HUES6 (cell line): ENCODE measurements at regions not wholly inside any gene's neighbourhood (a gene's known extent, or its start where the extent isn't known, plus 50 kb on each side); places are given as distances from the start of the nearest gene placed in this dataset.

ENCODE experiments used
- H3K27ac ChIP-seq: 2 replicates; pipeline ENCODE4 v1.7.0; 2013; ENCODE audit warnings: low read depth, mild to moderate bottlenecking, low read length, inconsistent platforms
- H3K27me3 ChIP-seq: 2 replicates; pipeline ENCODE4 v1.6.1; 2013; ENCODE audit warnings: low read length; ENCODE audit not compliant: control insufficient read depth, insufficient read depth
- H3K36me3 ChIP-seq: 2 replicates; pipeline ENCODE4 v1.6.1; 2013; ENCODE audit warnings: low read length; ENCODE audit not compliant: control insufficient read depth, insufficient read depth
- H3K4me1 ChIP-seq: 2 replicates; pipeline ENCODE4 v1.6.1; 2013; ENCODE audit warnings: low read length; ENCODE audit not compliant: control insufficient read depth, insufficient read depth
- H3K4me3 ChIP-seq: 2 replicates; pipeline ENCODE4 v1.5.1; 2013; ENCODE audit warnings: low read depth, low read length
- H3K9ac ChIP-seq: one replicate; pipeline ENCODE4 v1.6.1; 2013; ENCODE audit warnings: mild to moderate bottlenecking, low read length
- H3K9me3 ChIP-seq: 2 replicates; pipeline ENCODE4 v1.6.1; 2013; ENCODE audit warnings: low read depth, low read length; ENCODE audit not compliant: control insufficient read depth, insufficient read depth

DNA sequence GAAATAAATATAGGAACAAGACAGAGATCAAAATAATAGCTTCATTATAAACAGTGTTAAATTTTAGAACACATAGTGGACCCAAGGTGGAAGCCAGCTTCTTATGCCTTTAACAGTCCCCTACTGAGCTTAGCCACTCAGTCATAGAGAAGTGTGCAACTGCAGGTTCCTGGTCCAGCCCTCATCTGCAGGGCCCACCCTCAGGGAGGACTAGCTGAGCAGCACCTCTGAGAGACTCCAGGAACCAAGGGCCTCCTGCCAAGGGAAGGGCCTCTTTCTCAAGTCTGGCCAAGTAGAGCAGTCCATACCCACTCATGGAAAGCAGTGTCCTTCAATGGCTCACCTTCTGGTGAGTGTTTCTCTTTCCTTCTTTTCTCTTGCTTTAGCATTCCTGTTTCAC is 173.7 kb upstream of the PRPS1L1 start:
- H3K4me3 ChIP-seq: no peak overlapping the region
- no peaks in the 10 kb centered on the region for H3K9me3 ChIP-seq
- no peaks in the 10 kb centered on the region for H3K4me1 ChIP-seq
- H3K27ac ChIP-seq: no peak overlapping the region
- H3K9ac ChIP-seq: no peak overlapping the region
- no peaks in the 10 kb centered on the region for H3K27me3 ChIP-seq
- H3K36me3 ChIP-seq: no peaks in the 10 kb centered on the region

DNA sequence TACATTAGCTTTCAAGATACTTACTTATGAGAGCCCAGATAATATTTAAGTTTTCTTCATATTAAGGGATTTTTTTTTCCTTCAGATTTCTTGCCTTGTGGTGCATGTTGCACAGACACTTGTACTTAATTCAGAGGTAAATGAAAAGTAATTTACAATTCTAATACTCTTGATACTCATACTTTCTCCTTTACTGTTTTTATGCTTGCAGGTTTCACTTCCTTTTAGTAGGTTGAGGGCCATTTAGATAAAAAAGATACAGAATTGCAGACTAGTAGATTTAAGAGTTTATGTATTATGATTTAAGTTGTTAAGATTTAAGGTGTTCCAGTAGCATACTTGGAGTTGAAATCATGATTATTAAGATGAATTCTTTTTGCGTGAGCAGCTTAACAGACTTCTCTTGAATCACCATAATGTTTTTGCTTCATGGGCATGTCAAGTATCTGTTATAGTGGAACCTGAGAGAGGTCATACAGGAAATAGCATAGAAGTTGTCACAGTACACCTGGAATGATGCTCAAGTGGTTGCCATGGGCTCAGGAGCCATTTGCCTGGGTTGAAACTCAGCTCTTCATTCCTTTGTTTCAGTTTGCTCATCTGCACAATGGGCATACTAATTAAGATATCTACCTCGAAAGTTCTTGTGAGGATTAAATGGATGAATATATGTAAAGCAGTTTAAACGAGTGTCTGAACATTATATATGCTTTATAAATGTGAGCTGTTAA is 174.8 kb upstream of the PRPS1L1 start:
- Histone ChIP-seq H3K9me3 (no peaks in the 10 kb centered on the region), H3K4me1 (no peaks in the 10 kb centered on the region), H3K36me3 (no peaks in the 10 kb centered on the region), H3K9ac (no peak overlapping the region), H3K27ac (no peak overlapping the region), H3K27me3 (no peaks in the 10 kb centered on the region), H3K4me3 (no peak overlapping the region)

DNA sequence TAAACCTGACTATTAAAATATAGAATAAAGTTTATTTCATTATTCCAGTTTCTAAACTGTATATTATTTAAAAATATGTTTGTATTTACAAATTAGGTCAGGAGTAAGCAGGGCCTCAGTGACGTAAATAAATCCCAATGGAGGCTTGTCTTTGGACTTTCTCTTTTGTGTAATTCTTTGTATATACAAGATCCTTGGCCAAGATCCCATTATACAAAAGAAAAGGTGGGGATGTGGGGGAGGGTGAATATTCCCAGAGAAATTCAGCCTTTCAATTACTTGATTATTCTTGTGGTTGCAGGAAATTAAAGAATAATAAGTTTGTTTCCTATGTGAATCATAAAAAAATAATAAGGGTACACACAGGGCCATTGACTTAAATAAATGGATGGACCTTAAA is 178.7 kb upstream of the PRPS1L1 start:
- no peak overlapping the region for H3K9ac ChIP-seq
- no peak overlapping the region for H3K4me3 ChIP-seq
- H3K36me3 ChIP-seq: no peaks in the 10 kb centered on the region
- no peak overlapping the region for H3K27ac ChIP-seq
- H3K27me3 ChIP-seq: no peaks in the 10 kb centered on the region
- no peaks in the 10 kb centered on the region for H3K4me1 ChIP-seq
- H3K9me3 ChIP-seq: no peaks in the 10 kb centered on the region

DNA sequence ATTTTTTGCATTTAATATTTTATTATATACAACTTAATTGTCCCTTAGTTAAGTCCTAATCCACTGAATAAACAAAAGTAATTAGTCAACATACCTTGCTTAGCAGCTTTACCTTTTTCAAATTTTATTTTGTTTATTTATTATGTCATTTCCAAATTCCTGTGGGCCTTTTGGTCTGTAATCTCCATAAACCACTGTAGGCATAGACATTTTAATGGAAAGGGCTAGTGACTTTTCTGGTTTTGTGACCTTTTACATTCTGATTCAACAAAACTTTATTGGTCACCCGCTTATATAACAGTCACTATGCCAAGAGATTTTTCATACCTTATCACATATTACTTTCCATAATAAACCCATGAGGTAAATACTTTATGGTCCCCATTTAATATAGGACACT is 181.3 kb upstream of the PRPS1L1 start:
- no peaks in the 10 kb centered on the region for H3K4me1 ChIP-seq
- H3K9ac ChIP-seq: no peak overlapping the region

DNA sequence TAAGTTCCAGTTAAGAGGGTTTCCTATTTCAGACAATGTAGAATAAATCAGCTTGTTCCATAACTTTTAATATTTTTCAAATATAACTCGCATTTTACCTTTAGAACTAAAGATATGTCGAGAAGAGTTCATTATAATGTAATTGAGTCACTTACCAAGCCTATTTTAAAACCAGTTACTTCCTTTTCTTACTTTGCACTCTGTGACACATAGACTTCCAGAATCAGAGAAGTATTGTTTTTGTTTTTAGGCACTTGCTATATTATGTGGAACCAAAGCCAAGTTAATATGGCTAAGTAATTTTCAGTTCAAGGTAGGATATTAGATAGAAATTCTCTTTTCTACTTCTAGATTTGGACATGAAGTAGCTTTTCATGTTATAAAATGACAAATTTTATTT is 182.7 kb upstream of the PRPS1L1 start:
- H3K27me3 ChIP-seq: no peaks in the 10 kb centered on the region
- H3K4me3 ChIP-seq: no peak overlapping the region
- no peaks in the 10 kb centered on the region for H3K36me3 ChIP-seq
- H3K9me3 ChIP-seq: no peaks in the 10 kb centered on the region
- H3K9ac ChIP-seq: no peak overlapping the region
- no peaks in the 10 kb centered on the region for H3K4me1 ChIP-seq
- H3K27ac ChIP-seq: no peak overlapping the region

More for the DNA sequence above, 181.3 kb upstream of the PRPS1L1 start:
- Histone ChIP-seq H3K27me3 (no peaks in the 10 kb centered on the region), H3K4me3 (no peak overlapping the region), H3K27ac (no peak overlapping the region), H3K9me3 (no peaks in the 10 kb centered on the region), H3K36me3 (no peaks in the 10 kb centered on the region)

DNA sequence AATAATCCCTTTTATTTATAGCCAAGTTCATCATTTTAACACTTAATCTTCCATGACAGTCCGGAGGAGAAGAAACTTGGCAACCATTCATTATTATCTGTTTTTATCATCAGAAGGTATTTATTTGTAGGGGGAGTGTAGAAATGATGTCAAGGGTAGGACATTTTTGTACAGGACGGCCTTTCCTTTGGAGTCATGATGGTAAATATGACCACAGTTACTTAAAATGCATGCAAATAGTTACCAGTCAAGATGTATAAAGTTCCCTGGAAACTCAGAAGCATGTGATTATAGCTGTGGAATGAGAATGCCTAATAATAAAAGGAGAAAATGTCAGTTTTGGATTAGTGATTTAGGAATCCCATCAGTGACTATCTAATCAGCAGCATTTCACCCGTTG is 183.1 kb upstream of the PRPS1L1 start:
- H3K9ac ChIP-seq: no peak overlapping the region
- no peaks in the 10 kb centered on the region for H3K9me3 ChIP-seq
- H3K27ac ChIP-seq: no peak overlapping the region
- H3K4me3 ChIP-seq: no peak overlapping the region
- no peaks in the 10 kb centered on the region for H3K36me3 ChIP-seq
- no peaks in the 10 kb centered on the region for H3K4me1 ChIP-seq
- no peaks in the 10 kb centered on the region for H3K27me3 ChIP-seq

DNA sequence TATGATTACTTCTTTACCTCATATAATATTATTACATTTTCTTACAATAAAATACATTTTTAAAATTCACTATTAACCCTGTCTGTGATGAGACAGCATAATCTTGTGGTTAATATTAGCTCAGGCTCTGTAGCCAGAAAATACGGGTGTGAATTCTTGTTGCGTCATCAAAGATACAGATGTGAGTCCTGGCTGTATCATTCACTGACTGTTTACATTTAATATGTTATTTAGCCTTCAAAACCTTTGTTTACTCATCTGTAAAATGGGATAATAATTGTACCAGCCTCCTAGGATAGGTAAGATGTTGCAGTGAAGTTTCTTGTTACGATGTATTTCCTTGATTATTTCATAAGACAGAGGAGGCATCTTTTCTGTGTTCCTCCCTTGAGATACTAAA is 184.7 kb upstream of the PRPS1L1 start:
- no peak overlapping the region for H3K9ac ChIP-seq
- H3K36me3 ChIP-seq: no peaks in the 10 kb centered on the region
- no peaks in the 10 kb centered on the region for H3K4me1 ChIP-seq
- no peaks in the 10 kb centered on the region for H3K9me3 ChIP-seq
- H3K27me3 ChIP-seq: no peaks in the 10 kb centered on the region
- H3K4me3 ChIP-seq: no peak overlapping the region
- no peak overlapping the region for H3K27ac ChIP-seq

DNA sequence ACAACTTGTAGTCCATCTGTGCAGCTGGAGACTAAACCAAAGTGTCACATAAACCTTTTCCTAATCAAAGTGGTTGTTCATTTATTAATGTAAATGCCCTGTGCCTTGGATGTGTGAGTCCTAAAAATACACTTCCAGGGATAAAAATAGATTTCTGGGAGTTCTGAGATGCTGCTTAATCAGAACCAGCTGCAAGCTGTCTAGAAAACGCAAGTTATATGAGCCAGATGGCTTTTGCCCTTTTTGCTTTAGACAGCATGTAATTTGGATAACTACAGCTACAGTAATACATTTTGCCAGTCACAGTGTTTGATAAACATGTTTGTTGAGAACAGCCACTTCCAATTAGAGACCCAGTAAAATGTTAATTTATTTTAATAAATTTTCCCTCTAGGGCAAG is 185.1 kb upstream of the PRPS1L1 start:
- Histone ChIP-seq H3K9me3 (no peaks in the 10 kb centered on the region), H3K27ac (no peak overlapping the region), H3K9ac (no peak overlapping the region), H3K4me3 (no peak overlapping the region), H3K36me3 (no peaks in the 10 kb centered on the region), H3K27me3 (no peaks in the 10 kb centered on the region), H3K4me1 (no peaks in the 10 kb centered on the region)

DNA sequence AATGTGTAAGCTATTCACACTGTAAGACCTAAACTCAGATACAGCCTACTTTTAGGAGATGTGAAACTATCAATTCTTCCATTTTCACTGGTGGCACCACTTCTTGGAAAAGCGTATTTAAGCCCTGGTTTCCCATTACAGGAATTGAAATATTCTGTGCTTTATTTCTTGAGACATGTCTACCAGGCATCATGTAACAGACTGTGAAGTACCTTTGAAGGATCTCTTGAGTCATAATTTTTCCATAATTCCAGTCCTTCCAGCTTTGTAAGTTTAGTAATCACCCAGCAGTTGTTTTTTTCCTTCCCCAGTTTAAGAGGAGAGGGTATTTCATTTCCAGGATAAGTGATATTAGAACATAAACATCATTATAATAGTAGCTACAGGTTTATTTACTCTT is 186.0 kb upstream of the PRPS1L1 start:
- Histone ChIP-seq H3K4me3 (no peak overlapping the region), H3K27me3 (no peaks in the 10 kb centered on the region), H3K9ac (no peak overlapping the region), H3K36me3 (no peaks in the 10 kb centered on the region), H3K4me1 (no peaks in the 10 kb centered on the region), H3K9me3 (no peaks in the 10 kb centered on the region), H3K27ac (no peak overlapping the region)

DNA sequence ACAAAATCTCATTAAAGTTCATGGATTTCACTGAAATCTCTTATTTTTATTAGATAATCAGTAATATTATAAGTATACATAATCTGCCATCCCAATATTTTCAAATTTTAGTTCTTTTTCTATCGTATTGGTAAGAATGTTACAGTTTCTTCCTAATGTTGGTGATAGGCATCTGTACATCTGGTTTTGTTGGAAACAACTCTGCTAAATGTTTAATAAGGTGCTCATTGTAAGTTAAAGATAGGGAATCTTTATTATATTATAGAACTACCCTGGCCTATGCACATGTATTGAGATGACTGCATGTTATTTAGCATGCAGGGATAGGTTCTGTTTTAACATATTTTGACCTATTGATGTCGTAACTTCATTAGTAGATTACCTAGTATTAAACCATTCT is 188.6 kb upstream of the PRPS1L1 start:
- Histone ChIP-seq H3K9me3 (no peaks in the 10 kb centered on the region), H3K36me3 (no peaks in the 10 kb centered on the region), H3K4me1 (no peaks in the 10 kb centered on the region), H3K27ac (no peak overlapping the region), H3K9ac (no peak overlapping the region), H3K27me3 (no peaks in the 10 kb centered on the region), H3K4me3 (no peak overlapping the region)

DNA sequence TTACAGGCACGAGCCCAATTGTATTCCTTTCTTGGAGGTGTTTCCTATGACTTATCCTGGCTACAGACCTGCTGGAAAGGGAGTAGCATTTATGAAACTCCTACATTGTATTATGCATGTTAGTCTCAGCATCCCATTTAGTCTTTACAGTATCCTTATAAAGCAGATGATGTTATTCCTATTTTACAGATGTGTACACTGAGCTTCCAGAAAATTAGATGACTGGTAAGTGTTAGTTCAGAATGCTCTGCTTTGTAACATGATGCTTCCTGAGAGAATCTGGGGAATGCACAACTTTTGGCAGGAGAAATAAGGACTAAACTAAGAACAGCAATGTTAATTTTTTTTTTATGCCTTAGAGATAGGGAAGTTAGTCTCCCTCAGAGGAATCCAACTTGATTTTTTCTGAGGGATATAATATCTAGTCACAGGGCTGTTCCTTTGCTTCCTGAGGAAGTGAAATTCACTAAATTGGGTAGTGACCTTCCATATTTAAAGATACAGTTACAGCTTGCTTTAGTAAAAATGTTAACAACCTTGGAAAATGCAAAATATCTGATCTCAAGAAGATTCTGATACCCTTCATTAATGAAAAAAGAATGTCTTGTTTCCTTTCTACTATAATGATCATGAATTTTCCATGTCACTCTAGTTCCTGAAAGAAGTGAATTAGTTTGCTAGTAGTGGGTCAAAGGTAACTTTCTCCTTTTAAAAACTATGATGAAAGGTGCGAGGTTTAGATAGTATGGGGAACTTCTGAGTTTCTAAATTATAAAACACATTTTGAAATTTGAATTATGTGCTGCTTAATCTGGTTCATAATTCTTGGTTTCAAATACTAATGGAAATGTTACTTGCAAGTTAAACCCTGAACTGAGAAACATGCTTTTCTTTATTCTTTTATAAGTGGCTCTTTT is 194.0 kb upstream of the PRPS1L1 start:
- no peak overlapping the region for H3K9ac ChIP-seq
- no peak overlapping the region for H3K27ac ChIP-seq
- H3K4me3 ChIP-seq: no peak overlapping the region
- H3K4me1 ChIP-seq: no peaks in the 10 kb centered on the region
- H3K36me3 ChIP-seq: no peaks in the 10 kb centered on the region
- H3K9me3 ChIP-seq: no peaks in the 10 kb centered on the region
- no peaks in the 10 kb centered on the region for H3K27me3 ChIP-seq
